ENCODE measurements at regions not wholly inside any gene's neighbourhood (a gene's known extent, or its start where the extent isn't known, plus 50 kb on each side); places are given as distances from the start of the nearest gene placed in this dataset.

DNA sequence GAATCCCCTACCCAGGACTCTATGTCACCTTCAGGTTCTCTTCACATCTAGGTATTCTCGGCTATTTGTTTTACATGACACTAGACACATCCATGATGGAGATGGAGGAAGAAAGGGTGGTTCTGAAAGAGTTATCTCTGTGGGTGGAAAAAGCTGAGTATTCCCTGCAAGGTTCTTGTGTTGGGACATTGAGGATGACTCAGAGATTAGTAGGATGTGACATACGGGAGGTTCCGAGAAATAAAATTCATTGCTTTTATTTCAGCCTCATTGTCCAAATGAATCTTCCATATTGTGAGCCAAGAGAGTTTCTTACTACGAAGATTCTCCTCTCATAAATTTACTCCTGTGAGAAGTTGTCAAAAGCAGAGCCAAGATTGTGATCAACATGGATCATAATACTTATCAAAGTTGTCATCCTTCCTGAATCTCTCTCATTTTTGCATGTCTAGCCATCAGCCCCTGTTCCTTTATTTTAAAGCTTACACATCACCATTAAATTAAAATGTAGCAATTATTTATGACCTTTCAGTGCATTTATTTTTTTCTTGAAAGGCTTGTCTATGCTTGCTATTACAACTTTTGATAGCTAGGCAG, 370.0 kb downstream of the PSAT1 start (continued):
- TF ChIP-seq HMGXB4 (CRISPR knock-in tag; IDR thresholded peaks at IDR 0.05; ENCODE audit: borderline replicate concordance), result no peak
- TF ChIP-seq ZC3H11A (IDR thresholded peaks at IDR 0.05), result no peak
- TF ChIP-seq NR3C1 (IDR thresholded peaks at IDR 0.05), result no peak
- TF ChIP-seq CEBPB (IDR thresholded peaks at IDR 0.05), result no peak

DNA sequence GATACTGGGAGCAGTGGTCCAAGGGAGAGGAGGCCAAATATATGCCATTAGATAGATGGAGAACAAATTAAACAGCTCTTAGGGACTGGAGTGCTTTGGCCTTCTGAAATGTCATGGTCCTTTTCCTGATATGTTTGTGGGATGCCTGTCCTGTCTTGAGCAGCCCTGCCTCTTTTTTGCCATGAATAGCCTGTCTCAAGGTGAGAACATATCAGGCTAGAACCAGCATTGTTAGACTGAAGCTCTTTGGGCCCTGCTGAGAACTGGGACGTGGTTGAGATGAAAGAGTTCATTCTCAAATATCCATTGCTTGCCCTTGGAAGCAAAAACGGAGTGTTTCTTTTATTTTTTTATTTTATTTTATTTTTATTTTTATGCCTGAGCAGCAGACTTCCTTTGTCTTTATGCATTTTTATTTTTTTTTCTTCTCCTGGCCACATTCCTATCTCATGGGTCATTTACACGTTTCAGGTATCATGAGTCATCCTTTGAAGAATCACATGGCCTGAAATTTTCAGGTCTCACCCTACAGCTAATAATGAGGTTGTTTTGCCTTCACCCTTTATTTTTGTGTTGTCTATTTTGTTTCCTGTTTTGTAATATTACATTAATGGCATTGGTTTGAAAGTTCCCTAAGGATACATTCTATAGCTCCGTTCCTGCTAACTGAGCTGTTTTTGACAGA, 371.4 kb downstream of the PSAT1 start:
- no peak overlapping the region for H3K4me2 ChIP-seq
- H3K27ac ChIP-seq, result peak overlapping the region in 1 of 2 experiments; percentile 17; a peak in 1 of 6 replicates
- no peak overlapping the region for H3K4me3 ChIP-seq
- ATAC-seq, result no peak
- WGBS (ENCODE audit: missing lambda C conversion rate), result 49% methylated on average over 4 of the region's 4 CpGs
- H3K9me3 ChIP-seq, result no peaks in the 10 kb centered on the region
- DNase-seq (ENCODE audit: low read depth in 1 of 2, low spot score in 1 of 2), result no peak
- POLR2A ChIA-PET, result no interaction called here
- FAIRE-seq, result no peak
- H3K4me1 ChIP-seq, result peaks cover 6% of the 10 kb centered on the region; the same call in 1 of the 3 replicates
- TF ChIP-seq KDM5A (IDR thresholded peaks at IDR 0.05) (no peak), NPAS2 (CRISPR knock-in tag; IDR thresholded peaks at IDR 0.05; ENCODE audit: borderline replicate concordance) (no peak), GATA3 (IDR thresholded peaks at IDR 0.05; ENCODE audit: borderline replicate concordance) (no peak), FOSL2 (IDR thresholded peaks at IDR 0.05) (no peak), FOSL2 (CRISPR knock-in tag; IDR thresholded peaks at IDR 0.05) (peak; percentile 42; the same call in 1 of the 2 replicates)
- TF ChIP-seq, protein P1, sequence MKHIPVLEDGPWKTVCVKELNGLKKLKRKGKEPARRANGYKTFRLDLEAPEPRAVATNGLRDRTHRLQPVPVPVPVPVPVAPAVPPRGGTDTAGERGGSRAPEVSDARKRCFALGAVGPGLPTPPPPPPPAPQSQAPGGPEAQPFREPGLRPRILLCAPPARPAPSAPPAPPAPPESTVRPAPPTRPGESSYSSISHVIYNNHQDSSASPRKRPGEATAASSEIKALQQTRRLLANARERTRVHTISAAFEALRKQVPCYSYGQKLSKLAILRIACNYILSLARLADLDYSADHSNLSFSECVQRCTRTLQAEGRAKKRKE (CRISPR knock-in tag; IDR thresholded peaks at IDR 0.05; ENCODE audit: low read depth), result no peak
- CTCF ChIA-PET, result interaction anchor here (0.8 kb wide), 1 partner anchor 73 kb away, joined by 3 read pairs; no protein-coding TSS in a partner anchor

- peaks cover 6% of the 10 kb centered on the region; the same call in 1 of the 3 replicates for H3K4me1 ChIP-seq
- ChIA-PET POLR2A (no interaction called here), CTCF (no interaction called here)
- no peaks in the 10 kb centered on the region for H3K9me3 ChIP-seq
- WGBS (ENCODE audit: missing lambda C conversion rate), result 78% methylated on average over 7 of the region's 7 CpGs
- no peak overlapping the region for H3K4me3 ChIP-seq
- FAIRE-seq, result no peak
- DNase-seq (ENCODE audit: low read depth in 1 of 2, low spot score in 1 of 2), result no peak
- no peak overlapping the region for H3K4me2 ChIP-seq
- no peak for ATAC-seq
- H3K27ac ChIP-seq, result no peak overlapping the region
- TF ChIP-seq RFX5 (IDR thresholded peaks at IDR 0.05) (no peak), PBX3 (IDR thresholded peaks at IDR 0.05) (no peak), RARB (CRISPR knock-in tag; IDR thresholded peaks at IDR 0.05) (no peak), FOXS1 (CRISPR knock-in tag; IDR thresholded peaks at IDR 0.05) (no peak), MYC (IDR thresholded peaks at IDR 0.05; ENCODE audit: borderline replicate concordance, low read length) (no peak), KDM1A (IDR thresholded peaks at IDR 0.05; ENCODE audit: low read depth) (no peak)
- TF ChIP-seq, protein P1 (CRISPR knock-in tag; IDR thresholded peaks at IDR 0.05; ENCODE audit: low read depth), result no peak
- TF ChIP-seq, protein P2, sequence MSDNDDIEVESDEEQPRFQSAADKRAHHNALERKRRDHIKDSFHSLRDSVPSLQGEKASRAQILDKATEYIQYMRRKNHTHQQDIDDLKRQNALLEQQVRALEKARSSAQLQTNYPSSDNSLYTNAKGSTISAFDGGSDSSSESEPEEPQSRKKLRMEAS (IDR thresholded peaks at IDR 0.05), result no peak
These were observed 372.7 kb downstream of the PSAT1 start for GRCh38 chr9:78669591-78669990.
